ENCODE measurements at regions not wholly inside any gene's neighbourhood (a gene's known extent, or its start where the extent isn't known, plus 50 kb on each side); places are given as distances from the start of the nearest gene placed in this dataset.
"Not testable (repeated sequence)": the region's sequence is repeated elsewhere in the genome, so short reads cannot be mapped to it uniquely, and the experiment has no call there.

- TF ChIP-seq YY1 (IDR thresholded peaks at IDR 0.05; ENCODE audit: insufficient read depth, insufficient replicate concordance, low read depth, low read length) (peak; percentile 15), BORCS8-MEF2B (CRISPR knock-in tag; IDR thresholded peaks at IDR 0.05) (0 out of 2 replicates have a peak, but pooled peaks have one; percentile 21), ZNF142 (CRISPR knock-in tag; IDR thresholded peaks at IDR 0.05) (peak; percentile 77), IRF2 (CRISPR knock-in tag; IDR thresholded peaks at IDR 0.05) (0 out of 2 replicates have a peak, but pooled peaks have one; percentile 13), KDM5B (CRISPR knock-in tag; IDR thresholded peaks at IDR 0.05; ENCODE audit: borderline replicate concordance) (peak; percentile 64; the same call in 1 of the 2 replicates), TFDP1 (CRISPR knock-in tag; IDR thresholded peaks at IDR 0.05; ENCODE audit: borderline replicate concordance) (peak; percentile 63; the same call in 1 of the 2 replicates), ZSCAN21 (CRISPR knock-in tag; IDR thresholded peaks at IDR 0.05; ENCODE audit: borderline replicate concordance) (peak; percentile 62; the same call in 1 of the 2 replicates)
Observed at GRCh38 chr9:62838024-62838718, 1648.3 kb downstream of the SPATA31A7 start (continued).

GRCh38 chr9:62839168-62839567 is 1649.3 kb downstream of the SPATA31A7 start:
- FAIRE-seq; CTCF ChIA-PET (ENCODE audit: low intra/inter-chr PET ratio, low total read pairs); H3K36me3 ChIP-seq (replicated peaks in 1 of 2; ENCODE audit: control insufficient read depth in 1 of 2, insufficient read depth in 2 of 2, low read length in 2 of 2); BruUV-seq (replicated peaks); H3K9ac ChIP-seq (ENCODE audit: insufficient read depth, low read depth, low read length); H3K27me3 ChIP-seq (ENCODE audit: control insufficient read depth in 1 of 2, insufficient read depth in 2 of 2, low read length in 2 of 2); H3K4me2 ChIP-seq (ENCODE audit: low read depth, low read length); in situ Hi-C loops (cut with HindIII; ENCODE audit: extremely low pct_ligation_motif_present, low pct_unique_long_range_greater_than_20kb); H3K79me2 ChIP-seq (ENCODE audit: insufficient read depth, low read length); H3K4me1 ChIP-seq (ENCODE audit: insufficient read depth, low read length); intact Hi-C loops (cut with micrococcal nuclease; ENCODE audit: unreplicated experiment); POLR2A ChIA-PET; H3K9me3 ChIP-seq (ENCODE audit: low read length); H2AFZ ChIP-seq (ENCODE audit: low read length); H4K20me1 ChIP-seq (ENCODE audit: insufficient read depth, low read length); ATAC-seq; H3K27ac ChIP-seq (ENCODE audit: extremely low read length, insufficient read depth, low read length); H3K4me3 ChIP-seq (replicated peaks in 1 of 3; ENCODE audit: insufficient read depth in 1 of 3, low read depth in 2 of 3, low read length in 3 of 3); DNase-seq (ENCODE audit: low spot score): not testable (repeated sequence)
- 0% methylated on average over 1 of the region's 2 CpGs for WGBS (ENCODE audit: low lambda C conversion rate)

- CTCF ChIA-PET (ENCODE audit: low intra/inter-chr PET ratio, low total read pairs); BruUV-seq (replicated peaks); FAIRE-seq; in situ Hi-C loops (cut with HindIII; ENCODE audit: extremely low pct_ligation_motif_present, low pct_unique_long_range_greater_than_20kb); H2AFZ ChIP-seq (ENCODE audit: low read length); DNase-seq (ENCODE audit: low spot score); H3K27me3 ChIP-seq (ENCODE audit: control insufficient read depth in 1 of 2, insufficient read depth in 2 of 2, low read length in 2 of 2); H3K27ac ChIP-seq (ENCODE audit: extremely low read length, insufficient read depth, low read length); H3K4me2 ChIP-seq (ENCODE audit: low read depth, low read length); H3K4me3 ChIP-seq (replicated peaks in 1 of 3; ENCODE audit: insufficient read depth in 1 of 3, low read depth in 2 of 3, low read length in 3 of 3); POLR2A ChIA-PET; H3K79me2 ChIP-seq (ENCODE audit: insufficient read depth, low read length); intact Hi-C loops (cut with micrococcal nuclease; ENCODE audit: unreplicated experiment); ATAC-seq; H3K36me3 ChIP-seq (replicated peaks in 1 of 2; ENCODE audit: control insufficient read depth in 1 of 2, insufficient read depth in 2 of 2, low read length in 2 of 2); H4K20me1 ChIP-seq (ENCODE audit: insufficient read depth, low read length); H3K9me3 ChIP-seq (ENCODE audit: low read length); H3K4me1 ChIP-seq (ENCODE audit: insufficient read depth, low read length); H3K9ac ChIP-seq (ENCODE audit: insufficient read depth, low read depth, low read length): not testable (repeated sequence)
- WGBS (ENCODE audit: low lambda C conversion rate) = 48% methylated on average over 9 of the region's 9 CpGs
Observed at GRCh38 chr9:62843145-62843544, 1653.3 kb downstream of the SPATA31A7 start.

Measured in HepG2 (cell line).